ENCODE measurements at regions not wholly inside any gene's neighbourhood (a gene's known extent, or its start where the extent isn't known, plus 50 kb on each side); places are given as distances from the start of the nearest gene placed in this dataset.
"Not testable (repeated sequence)": the region's sequence is repeated elsewhere in the genome, so short reads cannot be mapped to it uniquely, and the experiment has no call there.

GRCh38 chr6:60663199-60663598 lies 1622.8 kb downstream of the KHDRBS2 start:
- not testable (repeated sequence) for H2AFZ ChIP-seq (ENCODE audit: low read length); H3K18ac ChIP-seq (ENCODE audit: low read length); H2BK120ac ChIP-seq (ENCODE audit: low read depth, low read length); H3K4me1 ChIP-seq (ENCODE audit: control insufficient read depth in 2 of 2, insufficient read depth in 1 of 2, low read depth in 1 of 2, low read length in 2 of 2); H3K23ac ChIP-seq (ENCODE audit: low read depth, low read length, poor library complexity); H2BK5ac ChIP-seq (ENCODE audit: low read length); H3K14ac ChIP-seq (ENCODE audit: low read length); DNase-seq (ENCODE audit: low spot score); H3K9me3 ChIP-seq (replicated peaks in 1 of 2; ENCODE audit: control insufficient read depth in 2 of 2, insufficient read depth in 1 of 2, low read depth in 1 of 2, low read length in 2 of 2); H3K36me3 ChIP-seq (replicated peaks in 1 of 2; ENCODE audit: control insufficient read depth in 2 of 2, insufficient read depth in 2 of 2, low read length in 2 of 2); H3K79me1 ChIP-seq (ENCODE audit: low read depth, low read length); H4K91ac ChIP-seq (ENCODE audit: low read depth, low read length, poor library complexity); H3K4me2 ChIP-seq (ENCODE audit: insufficient read depth, low read length, poor library complexity, severe bottlenecking); H3K4ac ChIP-seq (ENCODE audit: low read length); H4K8ac ChIP-seq (ENCODE audit: low read depth, low read length); H3K27me3 ChIP-seq (ENCODE audit: control insufficient read depth in 3 of 3, insufficient read depth in 3 of 3, low read depth in 1 of 3, low read length in 3 of 3); H2AK5ac ChIP-seq (ENCODE audit: low read depth, low read length); H3K27ac ChIP-seq (replicated peaks; ENCODE audit: low read length); H2BK15ac ChIP-seq (ENCODE audit: low read length); H2BK12ac ChIP-seq (ENCODE audit: low read length); H3K4me3 ChIP-seq (ENCODE audit: low read length in 2 of 2); H3K9ac ChIP-seq (ENCODE audit: low read depth, low read length, poor library complexity)
- WGBS, 2 donors (ENCODE audit: extremely low coverage in 2 of 2, insufficient read length in 2 of 2, insufficient replicate concordance in 1 of 2), result no CpG with 5 or more reads among the region's 5 CpGs

GRCh38 chr6:60643870-60644269 lies 1642.2 kb downstream of the KHDRBS2 start:
- Histone ChIP-seq H2BK12ac (ENCODE audit: low read length) (no peak overlapping the region), H3K4me2 (ENCODE audit: insufficient read depth, low read length, poor library complexity, severe bottlenecking) (no peak overlapping the region), H3K9me3 (replicated peaks in 1 of 2; ENCODE audit: control insufficient read depth in 2 of 2, insufficient read depth in 1 of 2, low read depth in 1 of 2, low read length in 2 of 2) (no peaks in the 10 kb centered on the region), H3K79me1 (ENCODE audit: low read depth, low read length) (no peaks in the 10 kb centered on the region), H3K4me3 (ENCODE audit: low read length in 2 of 2) (no peak overlapping the region), H2BK5ac (ENCODE audit: low read length) (no peak overlapping the region), H2BK120ac (ENCODE audit: low read depth, low read length) (no peak overlapping the region), H4K8ac (ENCODE audit: low read depth, low read length) (no peak overlapping the region), H3K36me3 (replicated peaks in 1 of 2; ENCODE audit: control insufficient read depth in 2 of 2, insufficient read depth in 2 of 2, low read length in 2 of 2) (no peaks in the 10 kb centered on the region), H2BK15ac (ENCODE audit: low read length) (no peak overlapping the region), H3K18ac (ENCODE audit: low read length) (no peak overlapping the region), H3K4me1 (ENCODE audit: control insufficient read depth in 2 of 2, insufficient read depth in 1 of 2, low read depth in 1 of 2, low read length in 2 of 2) (no peaks in the 10 kb centered on the region), H3K14ac (ENCODE audit: low read length) (no peak overlapping the region), H3K9ac (ENCODE audit: low read depth, low read length, poor library complexity) (no peak overlapping the region), H3K27ac (replicated peaks; ENCODE audit: low read length) (no peak overlapping the region), H3K4ac (ENCODE audit: low read length) (no peak overlapping the region), H4K91ac (ENCODE audit: low read depth, low read length, poor library complexity) (no peak overlapping the region), H2AFZ (ENCODE audit: low read length) (no peak overlapping the region), H3K27me3 (ENCODE audit: control insufficient read depth in 3 of 3, insufficient read depth in 3 of 3, low read depth in 1 of 3, low read length in 3 of 3) (no peaks in the 10 kb centered on the region), H3K23ac (ENCODE audit: low read depth, low read length, poor library complexity) (no peak overlapping the region), H2AK5ac (ENCODE audit: low read depth, low read length) (no peak overlapping the region)
- DNase-seq (ENCODE audit: low spot score), result no peak
- WGBS, 2 donors (ENCODE audit: extremely low coverage in 2 of 2, insufficient read length in 2 of 2, insufficient replicate concordance in 1 of 2), result no CpG with 5 or more reads among the region's 1 CpG

GRCh38 chr6:60639185-60639584 lies 1646.8 kb downstream of the KHDRBS2 start:
- not testable (repeated sequence) for H3K4me2 ChIP-seq (ENCODE audit: insufficient read depth, low read length, poor library complexity, severe bottlenecking); H3K9me3 ChIP-seq (replicated peaks in 1 of 2; ENCODE audit: control insufficient read depth in 2 of 2, insufficient read depth in 1 of 2, low read depth in 1 of 2, low read length in 2 of 2); H3K36me3 ChIP-seq (replicated peaks in 1 of 2; ENCODE audit: control insufficient read depth in 2 of 2, insufficient read depth in 2 of 2, low read length in 2 of 2); H3K14ac ChIP-seq (ENCODE audit: low read length); H4K8ac ChIP-seq (ENCODE audit: low read depth, low read length); H2BK12ac ChIP-seq (ENCODE audit: low read length); H3K23ac ChIP-seq (ENCODE audit: low read depth, low read length, poor library complexity); H2BK5ac ChIP-seq (ENCODE audit: low read length); H3K18ac ChIP-seq (ENCODE audit: low read length); H2BK120ac ChIP-seq (ENCODE audit: low read depth, low read length); H2AK5ac ChIP-seq (ENCODE audit: low read depth, low read length); H3K4me1 ChIP-seq (ENCODE audit: control insufficient read depth in 2 of 2, insufficient read depth in 1 of 2, low read depth in 1 of 2, low read length in 2 of 2); H3K9ac ChIP-seq (ENCODE audit: low read depth, low read length, poor library complexity); H3K4me3 ChIP-seq (ENCODE audit: low read length in 2 of 2); H2BK15ac ChIP-seq (ENCODE audit: low read length); DNase-seq (ENCODE audit: low spot score); H2AFZ ChIP-seq (ENCODE audit: low read length); H3K27ac ChIP-seq (replicated peaks; ENCODE audit: low read length); H3K27me3 ChIP-seq (ENCODE audit: control insufficient read depth in 3 of 3, insufficient read depth in 3 of 3, low read depth in 1 of 3, low read length in 3 of 3); H3K4ac ChIP-seq (ENCODE audit: low read length); H3K79me1 ChIP-seq (ENCODE audit: low read depth, low read length); H4K91ac ChIP-seq (ENCODE audit: low read depth, low read length, poor library complexity)

All from neuronal stem cell (in vitro differentiated cells).